WTC11 (cell line): ENCODE measurements at regions not wholly inside any gene's neighbourhood (a gene's known extent, or its start where the extent isn't known, plus 50 kb on each side); places are given as distances from the start of the nearest gene placed in this dataset.

Source experiments
- ATAC-seq: fragments of 200-7000 bp; cut with Tn5 transposase; 2 replicates; pipeline ENCODE4 v1.10.0; 2021; ENCODE audit warnings: mild to moderate bottlenecking, moderate library complexity
- CTCF ChIA-PET: fragments of 300-600 bp; sonication (Branson Sonifier 250); formaldehyde crosslinking; loops from one replicate; lab custom pipeline; 2021; ENCODE audit warnings: antibody characterized with exemption; lab: Charles Lee
- POLR2A ChIA-PET: fragments of 350-600 bp; sonication (Branson Sonifier 250); formaldehyde crosslinking; loops from one replicate; lab custom pipeline; 2021; ENCODE audit warnings: antibody characterized with exemption; lab: Charles Lee
- DNase-seq: peaks from one replicate; pipeline ENCODE4 v3.0.0; 2021; ENCODE audit warnings: low spot score
- H3K27ac Mint-ChIP-seq: 2 replicates; pipeline ENCODE4 v1.8.0; 2021; ENCODE audit warnings: mixed read lengths
- H3K27me3 Mint-ChIP-seq: 2 replicates; pipeline ENCODE4 v1.8.0; 2021; ENCODE audit warnings: low read depth, mild to moderate bottlenecking, moderate library complexity, mixed read lengths
- H3K36me3 Mint-ChIP-seq: 2 replicates; pipeline ENCODE4 v1.8.0; 2021; ENCODE audit warnings: mixed read lengths
- H3K4me1 Mint-ChIP-seq: 2 replicates; pipeline ENCODE4 v1.8.0; 2022; ENCODE audit warnings: mixed read lengths
- H3K4me3 Mint-ChIP-seq: 2 replicates; pipeline ENCODE4 v1.8.0; 2021; ENCODE audit warnings: mild to moderate bottlenecking, moderate library complexity, mixed read lengths
- H3K9me3 Mint-ChIP-seq: 2 replicates; pipeline ENCODE4 v1.8.0; 2021; ENCODE audit warnings: mixed read lengths
- ESRRA ChIP-seq: sonication (generic); formaldehyde crosslinking; IDR thresholded peaks from 2 replicates; pipeline ENCODE4 v1.8.1; 2022; ENCODE audit warnings: mild to moderate bottlenecking, missing genetic modification reagents, borderline replicate concordance
- FOXP4 ChIP-seq: sonication (generic); formaldehyde crosslinking; IDR thresholded peaks from 2 replicates; pipeline ENCODE4 v1.8.0; 2022; ENCODE audit warnings: mild to moderate bottlenecking, missing genetic modification reagents
- KAT7 ChIP-seq: sonication (generic); formaldehyde crosslinking; IDR thresholded peaks from 2 replicates; pipeline ENCODE4 v1.8.1; 2023; ENCODE audit warnings: missing genetic modification reagents, mild to moderate bottlenecking, borderline replicate concordance
- MLX ChIP-seq: sonication (generic); formaldehyde crosslinking; IDR thresholded peaks from 2 replicates; pipeline ENCODE4 v1.8.1; 2023; ENCODE audit warnings: mild to moderate bottlenecking, missing genetic modification reagents, moderate library complexity
- NFYB ChIP-seq: sonication (generic); formaldehyde crosslinking; conservative IDR thresholded peaks from 2 replicates; pipeline ENCODE4 v1.8.0; 2022; ENCODE audit warnings: low read depth, missing genetic modification reagents
- NR1H2 ChIP-seq: sonication (generic); formaldehyde crosslinking; IDR thresholded peaks from 2 replicates; pipeline ENCODE4 v1.9.0; 2021; ENCODE audit warnings: mild to moderate bottlenecking, moderate library complexity, missing genetic modification reagents
- NR2C2 ChIP-seq: sonication (generic); formaldehyde crosslinking; IDR thresholded peaks from 2 replicates; pipeline ENCODE4 v1.8.0; 2022; ENCODE audit warnings: mild to moderate bottlenecking, missing genetic modification reagents
- NR3C1 ChIP-seq: sonication (generic); formaldehyde crosslinking; conservative IDR thresholded peaks from 2 replicates; pipeline ENCODE4 v1.8.1; 2023; ENCODE audit warnings: low read depth, mild to moderate bottlenecking, missing genetic modification reagents
- SMAD3 ChIP-seq: sonication (generic); formaldehyde crosslinking; IDR thresholded peaks from 2 replicates; pipeline ENCODE4 v1.8.0; 2022; ENCODE audit warnings: missing genetic modification reagents, mild to moderate bottlenecking, borderline replicate concordance
- SOX15 ChIP-seq: fragments of 250-450 bp; sonication (Bioruptor Pico); IDR thresholded peaks from 2 replicates; pipeline ENCODE4 v1.9.0; 2021; ENCODE audit warnings: mild to moderate bottlenecking
- STAT6 ChIP-seq: sonication (generic); formaldehyde crosslinking; conservative IDR thresholded peaks from 2 replicates; pipeline ENCODE4 v1.8.1; 2023; ENCODE audit warnings: mild to moderate bottlenecking, low read depth, missing genetic modification reagents, moderate library complexity
- TCF7 ChIP-seq: sonication (generic); formaldehyde crosslinking; IDR thresholded peaks from 2 replicates; pipeline ENCODE4 v1.8.0; 2022; ENCODE audit warnings: mild to moderate bottlenecking, low read depth, missing genetic modification reagents, moderate library complexity
- ZNF317 ChIP-seq: sonication (generic); formaldehyde crosslinking; IDR thresholded peaks from 2 replicates; pipeline ENCODE4 v1.8.1; 2023; ENCODE audit warnings: low read depth, mild to moderate bottlenecking, moderate library complexity, missing genetic modification reagents, borderline replicate concordance
- TF ChIP-seq, protein P1 (sequence below): sonication (generic); formaldehyde crosslinking; IDR thresholded peaks from 2 replicates; pipeline ENCODE4 v1.8.0; 2022; ENCODE audit warnings: mild to moderate bottlenecking, missing genetic modification reagents
- TF ChIP-seq, protein P2 (sequence below): sonication (generic); formaldehyde crosslinking; IDR thresholded peaks from 2 replicates; pipeline ENCODE4 v1.8.1; 2022; ENCODE audit warnings: missing genetic modification reagents, borderline replicate concordance
- TF ChIP-seq, protein P3 (sequence below): sonication (generic); formaldehyde crosslinking; IDR thresholded peaks from 2 replicates; pipeline ENCODE4 v1.8.1; 2022; ENCODE audit warnings: low read depth, missing genetic modification reagents, borderline replicate concordance
- TF ChIP-seq, protein P4 (sequence below): sonication (generic); formaldehyde crosslinking; IDR thresholded peaks from 2 replicates; pipeline ENCODE4 v1.8.1; 2023; ENCODE audit warnings: mild to moderate bottlenecking, missing genetic modification reagents
- TF ChIP-seq, protein P5 (sequence below): sonication (generic); formaldehyde crosslinking; IDR thresholded peaks from 2 replicates; pipeline ENCODE4 v1.8.0; 2023; ENCODE audit warnings: missing genetic modification reagents
- TF ChIP-seq, protein P6 (sequence below): sonication (generic); formaldehyde crosslinking; IDR thresholded peaks from 2 replicates; pipeline ENCODE4 v1.8.0; 2022; ENCODE audit warnings: mild to moderate bottlenecking, missing genetic modification reagents
- TF ChIP-seq, protein P7 (sequence below): sonication (generic); formaldehyde crosslinking; IDR thresholded peaks from 2 replicates; pipeline ENCODE4 v1.8.1; 2022; ENCODE audit warnings: mild to moderate bottlenecking, missing genetic modification reagents, moderate library complexity, borderline replicate concordance

GRCh38 chr12:103244596-103244995, 251.2 kb downstream of the C12orf42 start:
- ChIA-PET CTCF (no interaction called here), POLR2A (no interaction called here)
- Mint-ChIP-seq H3K27ac (no peak overlapping the region), H3K4me1 (0 out of 2 replicates have a peak, but pooled peaks cover 3% of the 10 kb centered on the region), H3K36me3 (no peaks in the 10 kb centered on the region), H3K4me3 (no peak overlapping the region), H3K9me3 (no peaks in the 10 kb centered on the region), H3K27me3 (no peaks in the 10 kb centered on the region)
- ATAC-seq: no peak
- TF ChIP-seq KAT7 (CRISPR knock-in tag) (no peak), SMAD3 (CRISPR knock-in tag) (no peak), MLX (CRISPR knock-in tag) (no peak), NFYB (CRISPR knock-in tag) (no peak), NR1H2 (no peak), TCF7 (no peak), SOX15 (CRISPR knock-in tag) (no peak), FOXP4 (CRISPR knock-in tag) (no peak), NR2C2 (CRISPR knock-in tag) (no peak)
- TF ChIP-seq, protein P1, sequence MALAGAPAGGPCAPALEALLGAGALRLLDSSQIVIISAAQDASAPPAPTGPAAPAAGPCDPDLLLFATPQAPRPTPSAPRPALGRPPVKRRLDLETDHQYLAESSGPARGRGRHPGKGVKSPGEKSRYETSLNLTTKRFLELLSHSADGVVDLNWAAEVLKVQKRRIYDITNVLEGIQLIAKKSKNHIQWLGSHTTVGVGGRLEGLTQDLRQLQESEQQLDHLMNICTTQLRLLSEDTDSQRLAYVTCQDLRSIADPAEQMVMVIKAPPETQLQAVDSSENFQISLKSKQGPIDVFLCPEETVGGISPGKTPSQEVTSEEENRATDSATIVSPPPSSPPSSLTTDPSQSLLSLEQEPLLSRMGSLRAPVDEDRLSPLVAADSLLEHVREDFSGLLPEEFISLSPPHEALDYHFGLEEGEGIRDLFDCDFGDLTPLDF: no peak
- TF ChIP-seq, protein P2, sequence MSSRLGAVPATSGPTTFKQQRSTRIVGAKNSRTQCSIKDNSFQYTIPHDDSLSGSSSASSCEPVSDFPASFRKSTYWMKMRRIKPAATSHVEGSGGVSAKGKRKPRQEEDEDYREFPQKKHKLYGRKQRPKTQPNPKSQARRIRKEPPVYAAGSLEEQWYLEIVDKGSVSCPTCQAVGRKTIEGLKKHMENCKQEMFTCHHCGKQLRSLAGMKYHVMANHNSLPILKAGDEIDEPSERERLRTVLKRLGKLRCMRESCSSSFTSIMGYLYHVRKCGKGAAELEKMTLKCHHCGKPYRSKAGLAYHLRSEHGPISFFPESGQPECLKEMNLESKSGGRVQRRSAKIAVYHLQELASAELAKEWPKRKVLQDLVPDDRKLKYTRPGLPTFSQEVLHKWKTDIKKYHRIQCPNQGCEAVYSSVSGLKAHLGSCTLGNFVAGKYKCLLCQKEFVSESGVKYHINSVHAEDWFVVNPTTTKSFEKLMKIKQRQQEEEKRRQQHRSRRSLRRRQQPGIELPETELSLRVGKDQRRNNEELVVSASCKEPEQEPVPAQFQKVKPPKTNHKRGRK (CRISPR knock-in tag): no peak
- TF ChIP-seq, protein P3, sequence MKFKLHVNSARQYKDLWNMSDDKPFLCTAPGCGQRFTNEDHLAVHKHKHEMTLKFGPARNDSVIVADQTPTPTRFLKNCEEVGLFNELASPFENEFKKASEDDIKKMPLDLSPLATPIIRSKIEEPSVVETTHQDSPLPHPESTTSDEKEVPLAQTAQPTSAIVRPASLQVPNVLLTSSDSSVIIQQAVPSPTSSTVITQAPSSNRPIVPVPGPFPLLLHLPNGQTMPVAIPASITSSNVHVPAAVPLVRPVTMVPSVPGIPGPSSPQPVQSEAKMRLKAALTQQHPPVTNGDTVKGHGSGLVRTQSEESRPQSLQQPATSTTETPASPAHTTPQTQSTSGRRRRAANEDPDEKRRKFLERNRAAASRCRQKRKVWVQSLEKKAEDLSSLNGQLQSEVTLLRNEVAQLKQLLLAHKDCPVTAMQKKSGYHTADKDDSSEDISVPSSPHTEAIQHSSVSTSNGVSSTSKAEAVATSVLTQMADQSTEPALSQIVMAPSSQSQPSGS (CRISPR knock-in tag): no peak
- TF ChIP-seq, protein P4, sequence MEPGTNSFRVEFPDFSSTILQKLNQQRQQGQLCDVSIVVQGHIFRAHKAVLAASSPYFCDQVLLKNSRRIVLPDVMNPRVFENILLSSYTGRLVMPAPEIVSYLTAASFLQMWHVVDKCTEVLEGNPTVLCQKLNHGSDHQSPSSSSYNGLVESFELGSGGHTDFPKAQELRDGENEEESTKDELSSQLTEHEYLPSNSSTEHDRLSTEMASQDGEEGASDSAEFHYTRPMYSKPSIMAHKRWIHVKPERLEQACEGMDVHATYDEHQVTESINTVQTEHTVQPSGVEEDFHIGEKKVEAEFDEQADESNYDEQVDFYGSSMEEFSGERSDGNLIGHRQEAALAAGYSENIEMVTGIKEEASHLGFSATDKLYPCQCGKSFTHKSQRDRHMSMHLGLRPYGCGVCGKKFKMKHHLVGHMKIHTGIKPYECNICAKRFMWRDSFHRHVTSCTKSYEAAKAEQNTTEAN (CRISPR knock-in tag): no peak
- TF ChIP-seq, protein P5, sequence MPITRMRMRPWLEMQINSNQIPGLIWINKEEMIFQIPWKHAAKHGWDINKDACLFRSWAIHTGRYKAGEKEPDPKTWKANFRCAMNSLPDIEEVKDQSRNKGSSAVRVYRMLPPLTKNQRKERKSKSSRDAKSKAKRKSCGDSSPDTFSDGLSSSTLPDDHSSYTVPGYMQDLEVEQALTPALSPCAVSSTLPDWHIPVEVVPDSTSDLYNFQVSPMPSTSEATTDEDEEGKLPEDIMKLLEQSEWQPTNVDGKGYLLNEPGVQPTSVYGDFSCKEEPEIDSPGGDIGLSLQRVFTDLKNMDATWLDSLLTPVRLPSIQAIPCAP (CRISPR knock-in tag): no peak
- no peak for DNase-seq

DNA sequence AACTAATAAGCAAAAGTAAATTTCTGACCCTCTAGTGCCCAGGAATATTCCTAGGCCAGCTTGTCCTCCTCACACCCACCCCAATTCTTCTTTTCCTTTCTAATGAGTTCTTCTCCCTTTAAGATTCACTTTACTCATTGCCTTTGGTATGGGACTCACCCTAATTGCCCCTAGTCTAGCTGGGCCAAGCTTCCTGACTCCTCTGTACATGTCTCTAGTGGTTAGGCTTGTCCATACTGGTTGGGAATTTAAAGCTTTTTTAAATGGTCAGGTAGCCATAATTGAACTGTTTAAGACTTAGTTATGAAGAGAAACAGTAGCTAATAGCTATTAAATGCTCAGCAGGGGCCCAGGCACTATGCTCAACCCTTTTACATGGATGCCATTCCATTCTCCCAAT, 248.2 kb downstream of the C12orf42 start:
- Mint-ChIP-seq H3K9me3 (peaks cover 10% of the 10 kb centered on the region), H3K27ac (no peak overlapping the region), H3K4me3 (no peak overlapping the region), H3K36me3 (0 out of 2 replicates have a peak, but pooled peaks cover 3% of the 10 kb centered on the region), H3K27me3 (no peaks in the 10 kb centered on the region), H3K4me1 (0 out of 2 replicates have a peak, but pooled peaks cover 3% of the 10 kb centered on the region)
- POLR2A ChIA-PET: no interaction called here
- DNase-seq: no peak
- CTCF ChIA-PET: no interaction called here
- ATAC-seq: no peak
- TF ChIP-seq ESRRA: no peak
- TF ChIP-seq, protein P5 (CRISPR knock-in tag): no peak
- TF ChIP-seq, protein P6, sequence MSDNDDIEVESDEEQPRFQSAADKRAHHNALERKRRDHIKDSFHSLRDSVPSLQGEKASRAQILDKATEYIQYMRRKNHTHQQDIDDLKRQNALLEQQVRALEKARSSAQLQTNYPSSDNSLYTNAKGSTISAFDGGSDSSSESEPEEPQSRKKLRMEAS (CRISPR knock-in tag): no peak
- no peak for TF ChIP-seq NR3C1 (CRISPR knock-in tag)
- no peak for TF ChIP-seq STAT6 (CRISPR knock-in tag)
- no peak for TF ChIP-seq ZNF317 (CRISPR knock-in tag)
- TF ChIP-seq, protein P7, sequence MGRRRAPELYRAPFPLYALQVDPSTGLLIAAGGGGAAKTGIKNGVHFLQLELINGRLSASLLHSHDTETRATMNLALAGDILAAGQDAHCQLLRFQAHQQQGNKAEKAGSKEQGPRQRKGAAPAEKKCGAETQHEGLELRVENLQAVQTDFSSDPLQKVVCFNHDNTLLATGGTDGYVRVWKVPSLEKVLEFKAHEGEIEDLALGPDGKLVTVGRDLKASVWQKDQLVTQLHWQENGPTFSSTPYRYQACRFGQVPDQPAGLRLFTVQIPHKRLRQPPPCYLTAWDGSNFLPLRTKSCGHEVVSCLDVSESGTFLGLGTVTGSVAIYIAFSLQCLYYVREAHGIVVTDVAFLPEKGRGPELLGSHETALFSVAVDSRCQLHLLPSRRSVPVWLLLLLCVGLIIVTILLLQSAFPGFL: no peak
